ENCODE measurements at regions not wholly inside any gene's neighbourhood (a gene's known extent, or its start where the extent isn't known, plus 50 kb on each side); places are given as distances from the start of the nearest gene placed in this dataset.

DNA sequence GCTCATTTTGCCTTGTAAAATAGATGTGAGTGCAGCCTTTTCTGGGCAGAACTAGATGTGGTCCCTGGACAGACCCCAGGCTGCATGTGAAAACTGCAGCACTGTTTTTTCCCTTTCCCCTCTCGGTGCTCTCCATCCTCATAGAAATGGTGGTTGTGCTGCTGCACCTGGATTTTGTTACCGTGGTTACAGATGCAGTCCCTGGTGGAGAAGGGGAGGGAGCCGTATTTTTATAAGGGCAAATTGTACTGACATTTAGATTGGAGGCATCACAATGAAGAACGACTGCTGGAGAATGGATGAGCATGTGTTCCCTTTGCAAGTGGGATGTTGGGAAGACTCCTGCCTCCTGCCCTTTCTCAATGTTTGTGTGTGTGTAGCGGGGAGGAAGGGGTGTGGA, 469.9 kb downstream of the CCSER2 start:
- DNase-seq, result no peak

- DNase-seq, result no peak
Measured at GRCh38 chr10:84801156-84801555, 472.8 kb downstream of the CCSER2 start.

DNA sequence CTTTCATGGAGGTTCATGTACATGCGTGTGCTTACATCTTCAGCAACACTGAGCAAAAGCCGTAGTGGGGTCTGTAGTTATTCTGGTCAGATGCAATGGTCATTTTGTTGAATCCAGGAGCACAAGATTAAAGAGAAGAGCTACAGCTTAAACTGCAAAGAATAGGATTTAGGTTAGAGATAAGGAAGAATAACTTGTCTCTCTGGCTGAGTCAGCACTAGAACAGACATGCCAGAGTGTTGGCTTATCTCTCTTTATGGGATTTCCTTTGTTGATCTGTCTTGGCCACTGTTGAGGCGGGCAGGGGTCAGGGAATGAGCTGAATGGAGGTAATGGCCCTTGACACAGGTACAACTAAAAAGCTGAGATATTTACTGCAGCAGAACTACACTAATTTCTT, 473.5 kb downstream of the CCSER2 start:
- no peak for DNase-seq

DNA sequence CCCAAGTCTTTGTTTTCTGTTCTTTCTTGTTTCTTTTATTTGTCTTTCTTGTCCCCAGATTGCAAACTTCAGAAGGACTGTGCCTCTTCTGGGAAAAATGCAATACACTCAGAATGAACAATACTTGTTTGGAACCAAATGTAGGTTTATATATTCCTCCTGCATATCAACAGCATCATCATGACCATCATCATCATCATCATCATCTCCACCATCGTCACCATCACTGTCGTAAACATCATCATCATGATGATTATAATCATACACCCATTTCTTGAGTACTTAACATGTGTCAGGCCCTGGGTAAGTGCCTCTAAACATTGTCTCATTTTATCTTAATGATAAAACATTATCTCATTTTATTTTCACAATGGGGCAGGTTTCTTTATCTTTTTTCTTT, 476.8 kb downstream of the CCSER2 start:
- DNase-seq, result no peak

- no peak for DNase-seq
Measured at GRCh38 chr10:84811113-84811512, 482.7 kb downstream of the CCSER2 start.

GRCh38 chr10:84818961-84819360, 490.6 kb downstream of the CCSER2 start:
- DNase-seq, result no peak

- no peak for DNase-seq
Measured at GRCh38 chr10:84820120-84820519, 491.7 kb downstream of the CCSER2 start.

DNA sequence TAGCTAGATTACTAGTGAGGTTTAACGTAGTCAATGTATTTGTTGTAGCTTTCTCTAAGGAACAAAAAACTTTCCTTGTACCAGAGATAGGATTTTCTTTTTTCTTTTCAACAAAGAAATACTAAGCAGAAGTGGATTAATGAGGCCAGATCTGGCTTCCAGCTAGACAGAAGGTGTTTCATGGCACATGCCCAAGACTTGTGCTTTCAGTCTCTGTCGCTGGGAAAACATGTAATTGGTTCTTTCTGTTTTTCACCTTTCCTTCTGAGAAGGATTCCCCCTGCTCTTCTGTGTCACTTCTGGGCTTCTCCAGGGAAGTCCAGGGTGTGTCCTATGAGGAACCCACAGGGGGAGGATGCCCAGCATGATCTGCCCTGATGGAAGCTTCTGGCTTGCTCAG, 492.2 kb downstream of the CCSER2 start:
- no peak for DNase-seq

GRCh38 chr10:84822931-84823630, 494.7 kb downstream of the CCSER2 start:
- DNase-seq, result peak; percentile 73

- no peak for DNase-seq
Measured at GRCh38 chr10:84824525-84824924, 496.1 kb downstream of the CCSER2 start.

- DNase-seq, result peak; percentile 83
Measured at GRCh38 chr10:84825330-84825729, 496.9 kb downstream of the CCSER2 start.

DNA sequence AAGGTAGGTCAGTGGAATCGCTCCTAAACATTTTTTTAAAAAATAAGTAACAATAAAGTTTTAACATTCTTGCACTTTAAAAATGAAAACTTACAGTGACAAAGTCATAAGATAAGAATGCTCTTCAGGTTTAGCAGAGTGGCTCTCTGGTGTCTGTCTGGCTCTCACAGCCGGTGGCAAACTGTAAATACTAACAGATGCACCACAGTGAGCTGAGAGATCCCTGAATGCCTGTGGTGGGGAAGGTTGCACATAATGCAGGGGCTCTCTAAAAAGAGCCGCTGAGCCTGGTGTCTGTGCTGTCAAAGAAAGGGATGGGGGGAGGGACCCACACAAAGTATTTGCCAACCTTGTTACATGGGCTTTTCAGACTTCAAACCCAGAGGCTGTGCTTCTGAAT, 498.3 kb downstream of the CCSER2 start:
- DNase-seq, result peak; percentile 81

DNA sequence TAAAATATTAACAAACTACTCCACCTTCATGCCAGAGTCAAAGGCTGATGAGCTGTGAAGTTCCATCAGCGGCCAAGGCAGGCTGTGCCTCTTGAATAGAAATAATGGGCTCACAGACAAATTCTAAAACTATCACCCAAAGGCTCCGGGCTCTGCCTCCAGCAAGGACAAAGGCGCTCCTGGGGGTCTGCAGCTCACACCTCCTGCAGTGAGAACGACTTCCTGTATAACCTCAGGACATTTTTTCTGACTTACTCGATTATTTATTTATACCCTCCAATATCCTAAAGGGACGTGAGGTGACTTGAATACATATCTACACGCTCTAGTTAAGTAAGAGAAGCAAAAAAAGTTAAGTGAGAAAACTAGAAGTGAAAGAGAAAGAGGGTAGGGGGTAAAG, 500.7 kb downstream of the CCSER2 start:
- DNase-seq, result no peak

GRCh38 chr10:84837041-84837812, 508.8 kb downstream of the CCSER2 start:
- DNase-seq, result no peak

- DNase-seq, result no peak
Measured at GRCh38 chr10:84837877-84838276, 509.5 kb downstream of the CCSER2 start.

DNA sequence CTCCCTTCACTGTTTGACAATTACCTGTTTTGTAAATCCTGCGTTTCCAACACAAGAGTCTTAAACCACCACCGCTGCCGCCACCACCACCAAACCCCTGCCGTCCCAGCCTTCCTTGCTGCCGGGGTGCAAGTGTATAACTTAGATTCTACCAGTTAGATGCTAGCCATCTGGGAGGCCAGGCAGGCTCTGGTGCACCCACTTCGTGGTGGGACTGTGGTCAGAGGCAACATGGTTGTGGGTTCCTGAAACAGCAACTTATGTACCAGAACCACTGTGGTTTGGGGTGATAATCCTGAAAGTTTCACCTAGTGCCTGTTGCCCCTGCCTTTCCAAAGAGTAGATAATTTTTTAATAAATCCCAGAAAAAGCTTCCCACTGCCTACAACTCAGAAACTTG, 510.5 kb downstream of the CCSER2 start:
- DNase-seq, result no peak

GRCh38 chr10:84842593-84842992, 514.2 kb downstream of the CCSER2 start:
- no peak for DNase-seq

DNA sequence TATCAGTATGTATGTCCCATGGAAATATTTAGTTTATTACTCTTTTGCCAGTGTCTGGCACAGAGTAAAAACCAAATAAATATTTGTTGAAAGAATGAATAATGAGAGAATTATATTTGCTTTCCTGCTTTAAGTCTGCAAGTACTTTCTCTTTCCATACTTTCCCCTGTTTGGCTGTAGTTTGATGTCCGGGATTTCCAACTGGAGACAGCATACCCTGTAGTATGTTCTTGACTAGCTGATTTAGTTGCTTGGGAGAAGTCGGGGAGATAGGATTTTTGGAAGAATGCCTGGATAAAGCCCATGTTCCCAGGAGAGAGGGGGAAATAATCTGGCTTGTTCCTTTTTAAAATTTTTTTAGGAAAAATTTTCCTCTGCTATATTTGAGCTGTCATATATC, 516.1 kb downstream of the CCSER2 start:
- no peak for DNase-seq

- no peak for DNase-seq
Measured at GRCh38 chr10:84845628-84846261, 517.4 kb downstream of the CCSER2 start.

- DNase-seq, result no peak
Measured at GRCh38 chr10:84846658-84847316, 518.4 kb downstream of the CCSER2 start.

- DNase-seq, result no peak
Measured at GRCh38 chr10:84848967-84849366, 520.6 kb downstream of the CCSER2 start.

DNA sequence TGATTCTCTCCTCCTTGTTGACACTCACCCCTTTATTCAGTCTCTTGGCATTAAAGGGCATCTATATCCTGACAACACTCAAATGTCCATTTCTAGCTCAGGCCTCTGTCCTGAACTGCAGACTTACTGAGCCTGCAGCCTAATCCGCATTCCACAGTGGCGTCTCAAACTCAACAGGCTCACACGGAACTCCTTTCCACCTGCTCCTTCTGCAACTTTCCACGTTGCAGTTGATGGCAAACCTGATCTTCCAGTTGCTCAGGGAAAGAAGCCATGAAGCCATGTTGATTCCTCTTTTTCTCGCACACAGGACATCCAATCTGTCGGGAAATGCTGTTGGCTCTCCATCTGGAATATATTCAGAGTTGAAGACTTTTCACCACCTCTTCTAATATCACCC, 522.4 kb downstream of the CCSER2 start:
- DNase-seq, result no peak

- DNase-seq, result no peak
Measured at GRCh38 chr10:84854439-84854838, 526.0 kb downstream of the CCSER2 start.

All from fibroblast of skin of abdomen (primary cell).